ENCODE measurements at regions not wholly inside any gene's neighbourhood (a gene's known extent, or its start where the extent isn't known, plus 50 kb on each side); places are given as distances from the start of the nearest gene placed in this dataset.

GRCh38 chr5:26205121-26205520 lies 833.3 kb downstream of the CDH9 start:
- no peaks in the 10 kb centered on the region for H3K4me1 ChIP-seq
- intact Hi-C loops (cut with DNase I) = no loop called here
- no peak for TF ChIP-seq POLR2AphosphoS5 (IDR thresholded peaks at IDR 0.05)
- no peak for TF ChIP-seq CTCF (IDR thresholded peaks at IDR 0.05)
- TF ChIP-seq EP300 (IDR thresholded peaks at IDR 0.05) = no peak
- TF ChIP-seq POLR2A (IDR thresholded peaks at IDR 0.05) = no peak
- no peak for DNase-seq
- no peaks in the 10 kb centered on the region for H3K9me3 ChIP-seq
- no peak overlapping the region for H3K4me3 ChIP-seq
- H3K27ac ChIP-seq = no peak overlapping the region
- H3K36me3 ChIP-seq = no peaks in the 10 kb centered on the region
- H3K27me3 ChIP-seq = no peaks in the 10 kb centered on the region
- 89 to 93% methylated on average over 2 of the region's 2 CpGs for WGBS, 2 donors

DNA sequence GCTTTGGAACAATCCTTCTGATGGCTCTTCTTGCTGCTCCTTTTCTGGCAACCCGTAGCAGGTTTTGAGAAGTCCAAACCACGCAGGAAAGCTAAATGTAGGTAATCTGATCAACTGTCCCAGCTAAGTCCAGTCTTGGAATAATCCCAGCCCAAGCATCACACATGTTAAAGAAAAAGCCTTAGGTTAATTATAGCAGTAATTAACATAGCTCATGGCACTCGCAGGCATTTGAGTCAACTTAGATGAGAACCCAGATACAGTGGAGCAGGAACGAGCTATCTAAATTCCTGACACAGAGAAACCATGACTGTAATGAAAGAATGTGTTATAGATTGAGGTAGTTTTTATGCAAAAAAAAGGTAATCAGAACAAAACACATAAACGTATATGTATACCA lies 844.8 kb downstream of the CDH9 start:
- Histone ChIP-seq H3K4me1 (no peaks in the 10 kb centered on the region), H3K27me3 (no peaks in the 10 kb centered on the region), H3K9me3 (no peaks in the 10 kb centered on the region), H3K27ac (no peak overlapping the region), H3K36me3 (no peaks in the 10 kb centered on the region), H3K4me3 (no peak overlapping the region)
- intact Hi-C loops (cut with DNase I) = no loop called here
- DNase-seq = no peak
- TF ChIP-seq POLR2A (IDR thresholded peaks at IDR 0.05) = no peak
- no peak for TF ChIP-seq CTCF (IDR thresholded peaks at IDR 0.05)
- TF ChIP-seq EP300 (IDR thresholded peaks at IDR 0.05) = no peak
- no peak for TF ChIP-seq POLR2AphosphoS5 (IDR thresholded peaks at IDR 0.05)
- 77 to 84% methylated on average over 5 of the region's 5 CpGs for WGBS, 2 donors

DNA sequence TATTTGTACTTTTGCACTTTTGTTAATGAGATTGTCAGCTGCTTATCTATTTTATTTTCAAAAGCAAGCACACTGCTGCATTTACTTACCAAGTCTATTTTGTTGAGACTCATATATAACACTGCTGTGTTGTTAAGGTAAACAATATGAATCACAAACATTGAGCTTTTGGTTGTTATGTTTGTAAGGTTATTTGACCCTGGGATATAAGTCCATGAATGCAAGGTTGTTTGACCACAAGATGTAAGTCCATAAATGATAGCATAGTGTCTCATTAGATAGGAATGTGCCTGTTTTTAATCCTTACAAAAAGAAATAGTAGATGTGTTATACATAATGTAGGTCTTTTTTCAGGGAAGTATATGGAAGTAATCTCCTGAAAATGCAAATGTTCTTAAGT lies 845.9 kb downstream of the CDH9 start:
- Histone ChIP-seq H3K9me3 (no peaks in the 10 kb centered on the region), H3K27ac (no peak overlapping the region), H3K36me3 (no peaks in the 10 kb centered on the region), H3K4me3 (no peak overlapping the region), H3K27me3 (no peaks in the 10 kb centered on the region), H3K4me1 (no peaks in the 10 kb centered on the region)
- intact Hi-C loops (cut with DNase I) = no loop called here
- TF ChIP-seq POLR2A (IDR thresholded peaks at IDR 0.05) (no peak), POLR2AphosphoS5 (IDR thresholded peaks at IDR 0.05) (no peak), CTCF (IDR thresholded peaks at IDR 0.05) (no peak), EP300 (IDR thresholded peaks at IDR 0.05) (no peak)
- no peak for DNase-seq

- WGBS, 2 donors = 87 to 94% methylated on average over 1 of the region's 1 CpG
- Histone ChIP-seq H3K9me3 (no peaks in the 10 kb centered on the region), H3K27ac (no peak overlapping the region), H3K27me3 (no peaks in the 10 kb centered on the region), H3K4me3 (no peak overlapping the region), H3K4me1 (no peaks in the 10 kb centered on the region), H3K36me3 (no peaks in the 10 kb centered on the region)
- TF ChIP-seq EP300 (IDR thresholded peaks at IDR 0.05) = no peak
- no peak for TF ChIP-seq POLR2A (IDR thresholded peaks at IDR 0.05)
- no peak for TF ChIP-seq POLR2AphosphoS5 (IDR thresholded peaks at IDR 0.05)
- no peak for TF ChIP-seq CTCF (IDR thresholded peaks at IDR 0.05)
- no peak for DNase-seq
- intact Hi-C loops (cut with DNase I) = no loop called here
Observed at GRCh38 chr5:26181582-26181981, 856.8 kb downstream of the CDH9 start.

DNA sequence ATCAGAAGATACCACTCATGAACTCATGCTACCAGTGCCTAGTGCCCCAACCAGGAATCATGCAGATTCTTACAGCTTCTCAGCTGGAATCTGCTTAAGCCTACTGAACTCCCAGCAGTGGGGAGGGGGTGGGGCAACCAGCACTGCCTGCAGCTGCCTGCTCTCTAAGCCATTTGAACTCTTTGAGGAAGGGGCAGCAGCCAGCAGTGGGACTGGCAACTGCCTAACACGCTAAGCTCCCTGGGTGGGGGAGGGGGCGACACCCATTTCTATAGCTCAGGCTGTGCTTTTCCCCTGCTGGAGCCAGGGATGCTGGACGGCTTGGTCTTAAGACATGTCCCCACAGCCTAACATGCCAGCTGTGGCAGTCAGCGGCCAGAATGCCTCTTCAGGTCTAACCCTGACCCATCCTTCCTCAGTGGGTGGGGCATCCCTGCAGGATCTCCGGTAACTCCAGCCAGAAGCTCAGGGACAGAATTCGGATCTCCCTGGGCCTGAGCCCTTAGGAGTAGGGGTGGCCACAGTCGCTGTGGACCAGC lies 889.7 kb downstream of the CDH9 start:
- Histone ChIP-seq H3K27me3 (no peaks in the 10 kb centered on the region), H3K4me1 (no peaks in the 10 kb centered on the region), H3K27ac (no peak overlapping the region), H3K36me3 (no peaks in the 10 kb centered on the region), H3K4me3 (no peak overlapping the region), H3K9me3 (no peaks in the 10 kb centered on the region)
- 80 to 84% methylated on average over 7 of the region's 7 CpGs for WGBS, 2 donors
- TF ChIP-seq POLR2A (IDR thresholded peaks at IDR 0.05) = no peak
- TF ChIP-seq EP300 (IDR thresholded peaks at IDR 0.05) = no peak
- TF ChIP-seq POLR2AphosphoS5 (IDR thresholded peaks at IDR 0.05) = no peak
- no peak for TF ChIP-seq CTCF (IDR thresholded peaks at IDR 0.05)
- no peak for DNase-seq
- intact Hi-C loops (cut with DNase I) = no loop called here

All from sigmoid colon (tissue), 6 donors.